ENCODE measurements at regions not wholly inside any gene's neighbourhood (a gene's known extent, or its start where the extent isn't known, plus 50 kb on each side); places are given as distances from the start of the nearest gene placed in this dataset.

DNA sequence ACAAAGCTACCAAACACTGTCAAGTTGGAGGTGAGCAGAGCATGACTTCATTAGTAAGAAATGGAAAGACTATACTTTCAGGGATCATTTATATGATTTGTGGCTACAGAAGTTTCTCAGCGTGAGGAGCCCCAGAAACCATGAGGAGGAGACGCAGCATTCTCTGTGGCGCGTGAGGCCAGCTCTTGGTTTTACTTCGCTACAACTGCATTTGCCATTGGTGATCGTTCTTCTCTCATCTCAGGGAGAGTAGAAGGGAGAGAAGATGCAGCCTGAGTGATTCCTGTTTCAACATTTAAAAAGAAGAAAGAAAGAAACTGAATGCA lies 94.5 kb upstream of the ATP1A1 start:
- CTCF ChIA-PET (ENCODE audit: low intra/inter-chr PET ratio, low total read pairs): no interaction called here
- DNase-seq (ENCODE audit: low spot score) (no peak), FAIRE-seq (no peak), ATAC-seq (no peak)
- Histone ChIP-seq H3K9me3 (ENCODE audit: low read length) (no peaks in the 10 kb centered on the region), H4K20me1 (ENCODE audit: insufficient read depth, low read length) (no peaks in the 10 kb centered on the region), H3K79me2 (ENCODE audit: insufficient read depth, low read length) (no peaks in the 10 kb centered on the region), H3K27ac (ENCODE audit: extremely low read length, insufficient read depth, low read length) (no peak overlapping the region), H3K36me3 (replicated peaks in 1 of 2; ENCODE audit: control insufficient read depth in 1 of 2, insufficient read depth in 2 of 2, low read length in 2 of 2) (no peaks in the 10 kb centered on the region), H3K9ac (ENCODE audit: insufficient read depth, low read depth, low read length) (no peak overlapping the region), H3K4me2 (ENCODE audit: low read depth, low read length) (no peak overlapping the region), H3K4me3 (replicated peaks in 1 of 3; ENCODE audit: insufficient read depth in 1 of 3, low read depth in 2 of 3, low read length in 3 of 3) (no peak overlapping the region), H3K4me1 (ENCODE audit: insufficient read depth, low read length) (peaks cover 10% of the 10 kb centered on the region), H3K27me3 (ENCODE audit: control insufficient read depth in 1 of 2, insufficient read depth in 2 of 2, low read length in 2 of 2) (peaks cover 1 to 21% of the 10 kb centered on the region in 2 experiments; a peak in 3 of 5 replicates), H2AFZ (ENCODE audit: low read length) (no peak overlapping the region)
- WGBS (ENCODE audit: low lambda C conversion rate): 85% methylated on average over 6 of the region's 6 CpGs
- POLR2A ChIA-PET: no interaction called here
- TF ChIP-seq, protein P1, sequence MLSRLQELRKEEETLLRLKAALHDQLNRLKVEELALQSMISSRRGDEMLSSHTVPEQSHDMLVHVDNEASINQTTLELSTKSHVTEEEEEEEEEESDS (CRISPR knock-in tag; IDR thresholded peaks at IDR 0.05; ENCODE audit: borderline replicate concordance): no peak
- TF ChIP-seq ZNF816 (CRISPR knock-in tag; IDR thresholded peaks at IDR 0.05; ENCODE audit: borderline replicate concordance) (no peak), ZNF646 (CRISPR knock-in tag; IDR thresholded peaks at IDR 0.05) (no peak), ZNF713 (CRISPR knock-in tag; IDR thresholded peaks at IDR 0.05) (no peak), GABPB1 (CRISPR knock-in tag; IDR thresholded peaks at IDR 0.05) (no peak), ZNF224 (CRISPR knock-in tag; IDR thresholded peaks at IDR 0.05) (no peak), RAD51 (IDR thresholded peaks at IDR 0.05; ENCODE audit: borderline replicate concordance) (no peak), POLR2AphosphoS5 (IDR thresholded peaks at IDR 0.05; ENCODE audit: low read depth, low read length) (no peak)
- intact Hi-C loops (cut with micrococcal nuclease; ENCODE audit: unreplicated experiment) (no loop called here), in situ Hi-C loops (cut with HindIII; ENCODE audit: extremely low pct_ligation_motif_present, low pct_unique_long_range_greater_than_20kb) (no loop called here)
- BruUV-seq (replicated peaks): no TSS peak
